ENCODE measurements at regions not wholly inside any gene's neighbourhood (a gene's known extent, or its start where the extent isn't known, plus 50 kb on each side); places are given as distances from the start of the nearest gene placed in this dataset.

DNA sequence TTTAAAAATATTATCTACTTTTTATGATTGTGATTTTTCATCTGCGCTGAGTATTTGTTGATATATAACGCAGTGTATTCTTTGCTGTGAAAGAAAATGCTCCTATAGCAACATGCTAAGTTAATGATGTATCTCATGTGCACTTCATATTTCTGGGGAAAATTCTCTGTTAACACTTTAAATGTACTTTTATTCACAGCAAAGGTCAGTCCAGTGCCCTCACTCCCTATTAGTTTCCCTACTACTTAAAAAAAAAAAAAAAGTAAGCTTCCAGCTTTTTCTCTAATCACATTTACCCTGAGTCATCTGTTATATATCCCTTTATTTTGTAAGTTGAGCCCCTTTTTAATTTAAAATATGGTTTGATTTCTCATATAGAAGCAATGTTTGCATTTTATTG is 219.8 kb downstream of the AEBP2 start:
- POLR2A ChIA-PET = no interaction called here
- no peaks in the 10 kb centered on the region for H3K36me3 ChIP-seq (ENCODE audit: insufficient read depth, low read length)
- H3K27me3 Mint-ChIP-seq = no peaks in the 10 kb centered on the region
- no peak overlapping the region for H3K4me3 Mint-ChIP-seq
- H3K27me3 ChIP-seq (ENCODE audit: insufficient read depth, low read length, poor library complexity, severe bottlenecking) = no peaks in the 10 kb centered on the region
- no peak overlapping the region for H3K4me3 ChIP-seq (ENCODE audit: low read length)
- CTCF ChIA-PET = no interaction called here
- peaks cover 0 to 10% (median 3%) of the 10 kb centered on the region in 3 donors for H3K4me1 Mint-ChIP-seq
- no peaks in the 10 kb centered on the region for H3K9me3 Mint-ChIP-seq
- H3K9me3 ChIP-seq (ENCODE audit: low read length) = no peaks in the 10 kb centered on the region
- H3K4me1 ChIP-seq (ENCODE audit: insufficient read depth, low read length) = no peaks in the 10 kb centered on the region
- peaks cover 0 to 1% (median 0%) of the 10 kb centered on the region in 3 donors for H3K36me3 Mint-ChIP-seq
- no peak overlapping the region for H3K27ac ChIP-seq (ENCODE audit: low read depth, low read length)
- no peak overlapping the region for H3K27ac Mint-ChIP-seq
- DNase-seq = no peak

DNA sequence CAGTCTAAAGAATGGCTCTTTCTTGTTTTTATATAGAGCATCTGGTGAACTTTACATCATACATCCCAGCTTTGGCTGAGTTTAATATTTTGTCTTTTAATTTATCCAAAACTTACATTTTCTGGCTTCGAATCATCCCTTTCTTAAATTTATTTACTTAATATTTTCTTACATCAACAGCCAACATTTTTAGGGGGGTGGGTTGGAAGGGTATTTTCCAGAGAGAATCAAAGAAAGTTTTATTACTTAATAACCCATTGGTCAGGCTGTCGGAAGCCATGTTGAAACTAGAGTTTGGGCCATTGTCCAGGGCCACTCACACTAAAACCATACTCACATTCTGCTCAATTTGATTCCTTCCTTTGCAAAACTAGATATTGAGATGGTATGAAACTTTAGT is 220.2 kb downstream of the AEBP2 start:
- H3K36me3 ChIP-seq (ENCODE audit: insufficient read depth, low read length) = no peaks in the 10 kb centered on the region
- DNase-seq = no peak
- ChIA-PET CTCF (no interaction called here), POLR2A (no interaction called here)
- H3K27me3 ChIP-seq (ENCODE audit: insufficient read depth, low read length, poor library complexity, severe bottlenecking) = no peaks in the 10 kb centered on the region
- Mint-ChIP-seq H3K4me1 (peaks cover 0 to 10% (median 3%) of the 10 kb centered on the region in 3 donors), H3K36me3 (peaks cover 0 to 3% (median 0%) of the 10 kb centered on the region in 3 donors), H3K27me3 (no peaks in the 10 kb centered on the region), H3K9me3 (no peaks in the 10 kb centered on the region), H3K4me3 (no peak overlapping the region), H3K27ac (no peak overlapping the region)
- H3K4me3 ChIP-seq (ENCODE audit: low read length) = no peak overlapping the region
- no peaks in the 10 kb centered on the region for H3K9me3 ChIP-seq (ENCODE audit: low read length)
- no peaks in the 10 kb centered on the region for H3K4me1 ChIP-seq (ENCODE audit: insufficient read depth, low read length)
- no peak overlapping the region for H3K27ac ChIP-seq (ENCODE audit: low read depth, low read length)

DNA sequence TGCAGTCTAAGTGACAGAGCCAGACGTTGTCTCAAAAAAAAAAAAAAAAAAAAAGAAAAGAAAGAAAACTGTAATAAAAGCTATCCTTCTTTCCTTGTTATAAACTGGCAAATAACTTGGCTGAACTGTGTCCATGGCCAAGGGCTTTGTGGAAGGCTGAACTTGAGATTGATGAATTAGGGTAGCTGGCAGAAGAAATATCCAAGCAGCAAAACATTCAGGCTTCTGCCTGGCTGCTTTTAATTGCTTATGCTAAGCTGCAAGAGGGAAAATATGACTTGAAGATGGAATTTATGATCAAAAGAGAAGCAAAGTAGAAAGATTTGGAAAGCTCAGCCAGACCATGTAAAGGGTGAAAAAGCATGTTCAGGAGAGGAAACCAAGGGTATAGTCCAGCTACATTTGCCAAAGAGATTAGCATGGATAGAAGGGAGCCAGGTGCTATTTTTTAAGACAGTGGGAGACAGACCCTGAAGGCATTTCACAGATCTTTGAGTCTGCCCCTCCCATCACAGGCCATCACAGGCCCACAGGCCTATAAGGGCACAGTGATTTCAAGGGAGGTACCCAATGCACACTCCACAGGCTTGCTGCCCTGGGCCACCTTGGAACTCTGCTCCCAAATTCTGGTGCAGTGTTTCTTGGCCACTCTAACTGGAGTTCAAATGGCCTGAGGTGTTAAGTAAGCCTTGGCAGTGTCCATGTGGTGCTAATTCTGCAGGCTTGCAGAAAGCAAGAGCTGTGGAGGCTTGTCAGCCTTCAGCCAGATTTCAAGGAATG is 226.0 kb downstream of the AEBP2 start:
- Mint-ChIP-seq H3K27me3 (no peaks in the 10 kb centered on the region), H3K9me3 (no peaks in the 10 kb centered on the region), H3K36me3 (peaks cover 0 to 1% (median 0%) of the 10 kb centered on the region in 3 donors), H3K4me1 (peaks cover 0 to 5% (median 3%) of the 10 kb centered on the region in 3 donors), H3K27ac (no peak overlapping the region), H3K4me3 (no peak overlapping the region)
- H3K27ac ChIP-seq (ENCODE audit: low read depth, low read length) = no peak overlapping the region
- H3K4me1 ChIP-seq (ENCODE audit: insufficient read depth, low read length) = no peaks in the 10 kb centered on the region
- H3K9me3 ChIP-seq (ENCODE audit: low read length) = no peaks in the 10 kb centered on the region
- ChIA-PET CTCF (no interaction called here), POLR2A (interaction anchor here (0.7 kb wide), 1 partner anchor 1868 kb away, joined by 3 read pairs; no protein-coding TSS in a partner anchor)
- H3K27me3 ChIP-seq (ENCODE audit: insufficient read depth, low read length, poor library complexity, severe bottlenecking) = no peaks in the 10 kb centered on the region
- H3K4me3 ChIP-seq (ENCODE audit: low read length) = no peak overlapping the region
- H3K36me3 ChIP-seq (ENCODE audit: insufficient read depth, low read length) = no peaks in the 10 kb centered on the region
- no peak for DNase-seq

DNA sequence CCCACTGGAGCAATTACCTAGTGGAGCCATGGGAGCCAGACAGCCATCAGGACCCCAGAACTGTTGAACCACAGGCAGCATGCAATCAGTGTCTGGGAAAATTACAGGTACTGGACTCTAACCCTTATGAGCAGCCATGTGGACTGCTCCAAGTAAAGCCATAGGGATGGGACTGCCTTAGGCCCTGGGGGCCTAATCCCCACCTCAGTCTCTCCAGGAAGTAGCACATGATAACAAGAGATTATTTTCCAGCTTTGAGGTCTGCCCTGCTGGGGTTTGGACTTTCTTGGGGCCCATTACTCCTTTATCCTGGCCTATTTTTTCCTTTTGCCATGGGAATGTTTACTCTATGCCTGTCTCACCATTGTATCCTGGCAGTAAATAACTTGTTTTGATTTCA is 226.8 kb downstream of the AEBP2 start:
- H3K27me3 Mint-ChIP-seq = no peaks in the 10 kb centered on the region
- no peaks in the 10 kb centered on the region for H3K36me3 ChIP-seq (ENCODE audit: insufficient read depth, low read length)
- no peak for DNase-seq
- no peaks in the 10 kb centered on the region for H3K9me3 Mint-ChIP-seq
- H3K27ac Mint-ChIP-seq = peak overlapping the region in 1 of 8 donors; percentile 48
- no peak overlapping the region for H3K27ac ChIP-seq (ENCODE audit: low read depth, low read length)
- H3K4me3 Mint-ChIP-seq = no peak overlapping the region
- H3K4me1 Mint-ChIP-seq = peaks cover 0 to 1% (median 0%) of the 10 kb centered on the region in 3 donors
- POLR2A ChIA-PET = no interaction called here
- CTCF ChIA-PET = no interaction called here
- no peak overlapping the region for H3K4me3 ChIP-seq (ENCODE audit: low read length)
- H3K9me3 ChIP-seq (ENCODE audit: low read length) = no peaks in the 10 kb centered on the region
- no peaks in the 10 kb centered on the region for H3K4me1 ChIP-seq (ENCODE audit: insufficient read depth, low read length)
- H3K27me3 ChIP-seq (ENCODE audit: insufficient read depth, low read length, poor library complexity, severe bottlenecking) = no peaks in the 10 kb centered on the region
- H3K36me3 Mint-ChIP-seq = peaks cover 0 to 1% (median 0%) of the 10 kb centered on the region in 3 donors

DNA sequence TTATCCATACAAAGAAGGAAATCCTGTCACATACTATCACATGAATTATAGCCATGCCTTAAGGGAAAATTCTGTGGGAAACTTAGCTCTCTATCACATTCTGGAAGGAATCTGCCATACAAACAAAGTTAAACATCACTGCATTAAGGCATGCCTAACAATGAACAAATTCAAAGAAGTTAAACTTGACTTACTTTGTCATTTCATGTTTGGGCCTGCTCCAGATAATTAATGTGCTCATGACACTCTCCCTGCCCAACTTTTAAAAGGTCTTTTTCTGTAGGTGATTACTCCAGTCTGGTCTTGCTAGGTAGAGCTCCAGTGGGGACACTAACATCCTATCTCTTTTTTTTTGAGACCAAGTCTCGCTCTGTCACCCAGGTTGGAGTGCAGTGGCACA is 230.5 kb downstream of the AEBP2 start:
- no peaks in the 10 kb centered on the region for H3K9me3 Mint-ChIP-seq
- Histone ChIP-seq H3K4me3 (ENCODE audit: low read length) (no peak overlapping the region), H3K36me3 (ENCODE audit: insufficient read depth, low read length) (no peaks in the 10 kb centered on the region), H3K27me3 (ENCODE audit: insufficient read depth, low read length, poor library complexity, severe bottlenecking) (no peaks in the 10 kb centered on the region), H3K27ac (ENCODE audit: low read depth, low read length) (no peak overlapping the region), H3K4me1 (ENCODE audit: insufficient read depth, low read length) (no peaks in the 10 kb centered on the region), H3K9me3 (ENCODE audit: low read length) (no peaks in the 10 kb centered on the region)
- ChIA-PET POLR2A (no interaction called here), CTCF (no interaction called here)
- H3K4me3 Mint-ChIP-seq = no peak overlapping the region
- no peak for DNase-seq
- H3K27ac Mint-ChIP-seq = peak overlapping the region in 1 of 8 donors; percentile 74
- H3K36me3 Mint-ChIP-seq = no peaks in the 10 kb centered on the region
- H3K4me1 Mint-ChIP-seq = no peaks in the 10 kb centered on the region
- no peaks in the 10 kb centered on the region for H3K27me3 Mint-ChIP-seq

DNA sequence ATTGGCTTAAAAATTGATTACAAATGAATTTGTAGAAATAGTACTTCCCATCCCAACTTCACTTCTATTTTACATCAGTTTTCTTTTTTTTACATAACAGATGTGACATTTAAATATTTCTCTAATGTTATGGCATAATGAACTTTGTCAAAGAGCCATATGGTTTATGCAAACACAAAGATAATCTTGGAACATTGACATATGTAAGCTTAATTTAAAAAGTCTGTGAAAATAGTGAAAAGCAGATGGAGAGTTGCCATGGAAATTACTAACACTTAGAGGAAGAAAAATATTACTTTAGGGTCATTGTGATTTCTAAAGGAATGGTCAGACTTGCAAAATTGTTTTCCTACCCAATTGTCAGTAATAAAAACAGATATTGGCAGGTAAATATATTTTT is 232.4 kb downstream of the AEBP2 start:
- Histone ChIP-seq H3K27ac (ENCODE audit: low read depth, low read length) (no peak overlapping the region), H3K4me3 (ENCODE audit: low read length) (no peak overlapping the region), H3K27me3 (ENCODE audit: insufficient read depth, low read length, poor library complexity, severe bottlenecking) (no peaks in the 10 kb centered on the region), H3K36me3 (ENCODE audit: insufficient read depth, low read length) (no peaks in the 10 kb centered on the region), H3K9me3 (ENCODE audit: low read length) (no peaks in the 10 kb centered on the region), H3K4me1 (ENCODE audit: insufficient read depth, low read length) (no peaks in the 10 kb centered on the region)
- Mint-ChIP-seq H3K27ac (no peak overlapping the region), H3K4me3 (no peak overlapping the region), H3K27me3 (no peaks in the 10 kb centered on the region), H3K9me3 (no peaks in the 10 kb centered on the region), H3K4me1 (no peaks in the 10 kb centered on the region), H3K36me3 (peaks cover 0 to 2% (median 2%) of the 10 kb centered on the region in 3 donors)
- POLR2A ChIA-PET = no interaction called here
- CTCF ChIA-PET = no interaction called here
- DNase-seq = no peak

DNA sequence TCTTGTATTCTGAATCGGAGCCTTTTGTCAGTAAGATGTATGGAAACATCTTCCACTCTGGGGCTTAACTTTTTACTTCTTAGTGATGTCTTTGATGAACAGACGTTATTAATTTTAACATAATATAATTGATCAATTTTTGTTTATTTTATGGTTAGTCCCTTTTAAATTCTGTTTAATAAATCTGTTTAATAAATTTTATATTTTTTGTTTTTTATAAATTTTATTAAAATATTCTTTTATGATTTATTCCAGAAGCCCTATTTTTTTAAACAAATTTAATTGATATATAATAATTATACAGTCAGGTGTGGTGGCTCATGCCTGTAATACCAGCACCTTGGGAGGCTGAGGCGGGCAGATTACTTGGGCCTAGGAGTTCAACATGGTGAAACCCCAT is 235.1 kb downstream of the AEBP2 start:
- H3K4me1 Mint-ChIP-seq = peaks cover 20 to 23% (median 21%) of the 10 kb centered on the region in 3 donors
- no peak overlapping the region for H3K27ac ChIP-seq (ENCODE audit: low read depth, low read length)
- CTCF ChIA-PET = no interaction called here
- POLR2A ChIA-PET = no interaction called here
- peaks cover 3 to 27% (median 7%) of the 10 kb centered on the region in 3 donors for H3K36me3 Mint-ChIP-seq
- H3K4me3 ChIP-seq (ENCODE audit: low read length) = no peak overlapping the region
- H3K27ac Mint-ChIP-seq = no peak overlapping the region
- DNase-seq = no peak
- H3K4me1 ChIP-seq (ENCODE audit: insufficient read depth, low read length) = peaks cover 14% of the 10 kb centered on the region
- H3K27me3 Mint-ChIP-seq = no peaks in the 10 kb centered on the region
- H3K36me3 ChIP-seq (ENCODE audit: insufficient read depth, low read length) = no peaks in the 10 kb centered on the region
- peaks cover 3 to 12% (median 8%) of the 10 kb centered on the region in 5 donors for H3K9me3 Mint-ChIP-seq
- H3K9me3 ChIP-seq (ENCODE audit: low read length) = no peaks in the 10 kb centered on the region
- H3K27me3 ChIP-seq (ENCODE audit: insufficient read depth, low read length, poor library complexity, severe bottlenecking) = no peaks in the 10 kb centered on the region
- no peak overlapping the region for H3K4me3 Mint-ChIP-seq

DNA sequence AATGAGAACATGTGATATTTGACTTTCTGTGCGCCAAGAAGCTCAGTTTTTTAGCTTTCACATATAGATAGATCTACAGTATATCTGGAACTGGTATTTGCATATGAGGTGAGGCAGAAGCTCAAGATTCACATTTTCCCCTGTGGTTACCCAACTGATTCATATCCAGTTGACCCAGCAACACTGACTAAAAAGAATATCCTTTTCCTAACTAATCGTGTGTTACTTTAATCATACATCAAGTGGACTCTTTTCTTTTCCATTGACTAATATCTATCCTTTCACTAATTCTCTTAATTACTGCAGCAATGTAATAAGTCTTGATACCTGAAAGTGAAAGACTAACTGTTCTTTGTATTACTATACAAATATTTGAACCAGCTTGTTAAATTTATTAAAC is 236.1 kb downstream of the AEBP2 start:
- Mint-ChIP-seq H3K36me3 (peaks cover 11 to 36% (median 12%) of the 10 kb centered on the region in 3 donors), H3K4me1 (peaks cover 27 to 33% (median 30%) of the 10 kb centered on the region in 3 donors), H3K4me3 (no peak overlapping the region), H3K27ac (no peak overlapping the region), H3K27me3 (no peaks in the 10 kb centered on the region), H3K9me3 (peaks cover 6 to 20% (median 15%) of the 10 kb centered on the region in 5 donors)
- Histone ChIP-seq H3K4me3 (ENCODE audit: low read length) (no peak overlapping the region), H3K27me3 (ENCODE audit: insufficient read depth, low read length, poor library complexity, severe bottlenecking) (no peaks in the 10 kb centered on the region), H3K4me1 (ENCODE audit: insufficient read depth, low read length) (peaks cover 15% of the 10 kb centered on the region), H3K9me3 (ENCODE audit: low read length) (no peaks in the 10 kb centered on the region), H3K36me3 (ENCODE audit: insufficient read depth, low read length) (no peaks in the 10 kb centered on the region), H3K27ac (ENCODE audit: low read depth, low read length) (no peak overlapping the region)
- POLR2A ChIA-PET = no interaction called here
- CTCF ChIA-PET = no interaction called here
- no peak for DNase-seq
